Naive B cell (primary cell): ENCODE measurements at regions not wholly inside any gene's neighbourhood (a gene's known extent, or its start where the extent isn't known, plus 50 kb on each side); places are given as distances from the start of the nearest gene placed in this dataset.

Source experiments
- ATAC-seq, 2 donors: fragments of 150-1000 bp; cut with Tn5 transposase; 2 replicates each; pipeline ENCODE4 v1.10.0; 2021; ENCODE audit warnings: low read depth in 2 of 2, mild to moderate bottlenecking in 2 of 2, moderate library complexity in 2 of 2
- DNase-seq: peaks from one replicate; pipeline ENCODE4 v3.0.0; 2022
- H3K27ac Mint-ChIP-seq, 6 donors: one replicate each; pipeline ENCODE4 v1.8.0; 2020 to 2022; ENCODE audit warnings: mild to moderate bottlenecking in 6 of 6, mixed read lengths in 6 of 6, moderate library complexity in 5 of 6, inconsistent platforms in 2 of 6
- H3K27me3 Mint-ChIP-seq, 3 donors: one replicate each; pipeline ENCODE4 v1.8.0; 2021 to 2022; ENCODE audit warnings: mixed read lengths in 3 of 3, mild to moderate bottlenecking in 1 of 3
- H3K36me3 Mint-ChIP-seq, 2 donors: one replicate each; pipeline ENCODE4 v1.8.0; 2020 to 2022; ENCODE audit warnings: mixed read lengths in 2 of 2, inconsistent platforms in 1 of 2, mild to moderate bottlenecking in 1 of 2
- H3K4me1 Mint-ChIP-seq, 3 donors: one replicate each; pipeline ENCODE4 v1.8.0; 2020 to 2022; ENCODE audit warnings: mixed read lengths in 3 of 3, inconsistent platforms in 1 of 3, mild to moderate bottlenecking in 1 of 3, moderate library complexity in 1 of 3
- H3K4me3 Mint-ChIP-seq, 8 donors: one replicate each; pipeline ENCODE4 v1.8.0; 2020 to 2022; ENCODE audit warnings: mild to moderate bottlenecking in 8 of 8, mixed read lengths in 8 of 8, moderate library complexity in 8 of 8, inconsistent platforms in 2 of 8
- H3K9me3 Mint-ChIP-seq, 7 donors: one replicate each; pipeline ENCODE4 v1.8.0; 2020 to 2022; ENCODE audit warnings: mixed read lengths in 7 of 7, mild to moderate bottlenecking in 5 of 7, inconsistent platforms in 2 of 7, moderate library complexity in 1 of 7

- Mint-ChIP-seq H3K27ac (no peak overlapping the region), H3K4me1 (peaks cover 0 to 2% (median 0%) of the 10 kb centered on the region in 3 donors), H3K4me3 (no peak overlapping the region), H3K27me3 (peaks cover 2 to 31% (median 22%) of the 10 kb centered on the region in 3 donors), H3K36me3 (no peaks in the 10 kb centered on the region), H3K9me3 (peaks cover 0 to 5% (median 0%) of the 10 kb centered on the region in 7 donors)
- ATAC-seq (no peak), DNase-seq (no peak)
Measured at GRCh38 chr6:165826487-165827189, 163.6 kb upstream of the PDE10A start.

- H3K4me1 Mint-ChIP-seq, result no peaks in the 10 kb centered on the region
- H3K4me3 Mint-ChIP-seq, result peak overlapping the region in 1 of 8 donors; percentile 22
- peaks cover 0 to 5% (median 0%) of the 10 kb centered on the region in 7 donors for H3K9me3 Mint-ChIP-seq
- H3K36me3 Mint-ChIP-seq, result no peaks in the 10 kb centered on the region
- ATAC-seq (no peak), DNase-seq (no peak)
- no peak overlapping the region for H3K27ac Mint-ChIP-seq
- peaks cover 5 to 37% (median 34%) of the 10 kb centered on the region in 3 donors for H3K27me3 Mint-ChIP-seq
Measured at GRCh38 chr6:165825256-165825815, 162.3 kb upstream of the PDE10A start.

- Mint-ChIP-seq H3K4me1 (peaks cover 0 to 6% (median 0%) of the 10 kb centered on the region in 3 donors), H3K36me3 (no peaks in the 10 kb centered on the region), H3K27me3 (peaks cover 18 to 48% (median 42%) of the 10 kb centered on the region in 3 donors), H3K4me3 (no peak overlapping the region), H3K9me3 (peaks cover 0 to 5% (median 0%) of the 10 kb centered on the region in 7 donors), H3K27ac (no peak overlapping the region)
- ATAC-seq (no peak), DNase-seq (no peak)
Measured at GRCh38 chr6:165823609-165824326, 160.7 kb upstream of the PDE10A start.

- Mint-ChIP-seq H3K27ac (no peak overlapping the region), H3K4me1 (peaks cover 0 to 6% (median 0%) of the 10 kb centered on the region in 3 donors), H3K36me3 (no peaks in the 10 kb centered on the region), H3K4me3 (no peak overlapping the region), H3K9me3 (peaks cover 0 to 5% (median 0%) of the 10 kb centered on the region in 7 donors), H3K27me3 (peaks cover 25 to 43% (median 42%) of the 10 kb centered on the region in 3 donors)
- DNase-seq, result no peak
- no peak for ATAC-seq
Measured at GRCh38 chr6:165822501-165822900, 159.5 kb upstream of the PDE10A start.

GRCh38 chr6:165821754-165822153 lies 158.7 kb upstream of the PDE10A start:
- ATAC-seq, result no peak
- Mint-ChIP-seq H3K9me3 (peaks cover 0 to 5% (median 0%) of the 10 kb centered on the region in 7 donors), H3K4me1 (peaks cover 0 to 6% (median 0%) of the 10 kb centered on the region in 3 donors), H3K27me3 (peaks cover 26 to 44% (median 43%) of the 10 kb centered on the region in 3 donors), H3K27ac (no peak overlapping the region), H3K4me3 (peak overlapping the region in 1 of 8 donors; percentile 15), H3K36me3 (no peaks in the 10 kb centered on the region)
- DNase-seq, result no peak

GRCh38 chr6:165820934-165821333 lies 157.9 kb upstream of the PDE10A start:
- Mint-ChIP-seq H3K36me3 (no peaks in the 10 kb centered on the region), H3K9me3 (peaks cover 0 to 4% (median 0%) of the 10 kb centered on the region in 7 donors), H3K27me3 (peaks cover 33 to 46% (median 45%) of the 10 kb centered on the region in 3 donors), H3K4me1 (peaks cover 0 to 6% (median 0%) of the 10 kb centered on the region in 3 donors), H3K27ac (no peak overlapping the region), H3K4me3 (no peak overlapping the region)
- ATAC-seq, result no peak
- no peak for DNase-seq

- peaks cover 33 to 47% (median 43%) of the 10 kb centered on the region in 3 donors for H3K27me3 Mint-ChIP-seq
- ATAC-seq (no peak), DNase-seq (no peak)
- H3K4me3 Mint-ChIP-seq, result no peak overlapping the region
- H3K36me3 Mint-ChIP-seq, result no peaks in the 10 kb centered on the region
- H3K4me1 Mint-ChIP-seq, result peaks cover 0 to 6% (median 0%) of the 10 kb centered on the region in 3 donors
- H3K27ac Mint-ChIP-seq, result no peak overlapping the region
- peaks cover 0 to 4% (median 0%) of the 10 kb centered on the region in 7 donors for H3K9me3 Mint-ChIP-seq
Measured at GRCh38 chr6:165820407-165820806, 157.4 kb upstream of the PDE10A start.

GRCh38 chr6:165819394-165819793 lies 156.4 kb upstream of the PDE10A start:
- no peaks in the 10 kb centered on the region for H3K36me3 Mint-ChIP-seq
- no peak for ATAC-seq
- H3K27ac Mint-ChIP-seq, result peak overlapping the region in 1 of 6 donors; percentile 84
- H3K27me3 Mint-ChIP-seq, result peaks cover 33 to 55% (median 43%) of the 10 kb centered on the region in 3 donors
- peaks cover 0 to 4% (median 0%) of the 10 kb centered on the region in 7 donors for H3K9me3 Mint-ChIP-seq
- DNase-seq, result no peak
- H3K4me1 Mint-ChIP-seq, result peaks cover 0 to 6% (median 0%) of the 10 kb centered on the region in 3 donors
- peak overlapping the region in 1 of 8 donors; percentile 17 for H3K4me3 Mint-ChIP-seq

- peaks cover 38 to 60% (median 43%) of the 10 kb centered on the region in 3 donors for H3K27me3 Mint-ChIP-seq
- peaks cover 0 to 6% (median 0%) of the 10 kb centered on the region in 3 donors for H3K4me1 Mint-ChIP-seq
- DNase-seq, result no peak
- H3K27ac Mint-ChIP-seq, result no peak overlapping the region
- ATAC-seq, result no peak
- no peaks in the 10 kb centered on the region for H3K36me3 Mint-ChIP-seq
- H3K4me3 Mint-ChIP-seq, result no peak overlapping the region
- H3K9me3 Mint-ChIP-seq, result peaks cover 0 to 4% (median 0%) of the 10 kb centered on the region in 7 donors
Measured at GRCh38 chr6:165818200-165818599, 155.2 kb upstream of the PDE10A start.

GRCh38 chr6:165817771-165818170 lies 154.7 kb upstream of the PDE10A start:
- H3K27ac Mint-ChIP-seq, result no peak overlapping the region
- H3K27me3 Mint-ChIP-seq, result peaks cover 38 to 60% (median 43%) of the 10 kb centered on the region in 3 donors
- H3K4me1 Mint-ChIP-seq, result peaks cover 0 to 6% (median 0%) of the 10 kb centered on the region in 3 donors
- H3K4me3 Mint-ChIP-seq, result no peak overlapping the region
- H3K36me3 Mint-ChIP-seq, result no peaks in the 10 kb centered on the region
- H3K9me3 Mint-ChIP-seq, result peaks cover 0 to 4% (median 0%) of the 10 kb centered on the region in 7 donors
- no peak for ATAC-seq
- no peak for DNase-seq

GRCh38 chr6:165817148-165817547 lies 154.1 kb upstream of the PDE10A start:
- Mint-ChIP-seq H3K4me3 (no peak overlapping the region), H3K36me3 (no peaks in the 10 kb centered on the region), H3K27ac (no peak overlapping the region), H3K27me3 (peaks cover 38 to 60% (median 43%) of the 10 kb centered on the region in 3 donors), H3K9me3 (peaks cover 0 to 4% (median 0%) of the 10 kb centered on the region in 7 donors), H3K4me1 (peaks cover 0 to 6% (median 0%) of the 10 kb centered on the region in 3 donors)
- DNase-seq (no peak), ATAC-seq (no peak)

- Mint-ChIP-seq H3K9me3 (peaks cover 4 to 11% (median 7%) of the 10 kb centered on the region in 7 donors), H3K27me3 (peaks cover 27 to 53% (median 27%) of the 10 kb centered on the region in 3 donors), H3K36me3 (no peaks in the 10 kb centered on the region), H3K4me1 (peaks cover 0 to 6% (median 0%) of the 10 kb centered on the region in 3 donors), H3K27ac (no peak overlapping the region), H3K4me3 (no peak overlapping the region)
- ATAC-seq, result no peak
- no peak for DNase-seq
Measured at GRCh38 chr6:165814679-165815078, 151.6 kb upstream of the PDE10A start.

GRCh38 chr6:165811512-165811911 lies 148.5 kb upstream of the PDE10A start:
- Mint-ChIP-seq H3K27ac (no peak overlapping the region), H3K4me1 (no peaks in the 10 kb centered on the region), H3K9me3 (peaks cover 7 to 18% (median 12%) of the 10 kb centered on the region in 7 donors), H3K4me3 (peak overlapping the region in 1 of 8 donors; percentile 40), H3K27me3 (peaks cover 8 to 39% (median 21%) of the 10 kb centered on the region in 3 donors), H3K36me3 (no peaks in the 10 kb centered on the region)
- DNase-seq, result no peak
- no peak for ATAC-seq
